MM.1S (cell line): ENCODE measurements at regions not wholly inside any gene's neighbourhood (a gene's known extent, or its start where the extent isn't known, plus 50 kb on each side); places are given as distances from the start of the nearest gene placed in this dataset.

ENCODE experiments used
- DNase-seq: peaks from one replicate; pipeline ENCODE4 v3.0.0-alpha.2; 2015
- H2AFZ ChIP-seq: fragments of 300-600 bp; sonication (generic); 2 replicates; pipeline ENCODE4 v1.6.0; 2016; ENCODE audit warnings: antibody characterized with exemption, low read length
- H3F3A ChIP-seq: fragments of 300-600 bp; sonication (generic); 2 replicates; pipeline ENCODE4 v1.6.1; 2016; ENCODE audit warnings: mild to moderate bottlenecking, antibody characterized with exemption, low read length, moderate library complexity, mixed read lengths; ENCODE audit not compliant: insufficient read depth
- H3K27ac ChIP-seq: fragments of 300-600 bp; sonication (generic); 2 replicates; pipeline ENCODE4 v1.5.1; 2016; ENCODE audit warnings: mild to moderate bottlenecking, low read length
- H3K27me3 ChIP-seq: fragments of 300-600 bp; sonication (generic); replicated peaks from 2 replicates; pipeline ENCODE4 v1.6.0; 2016; ENCODE audit warnings: low read length; ENCODE audit not compliant: insufficient read depth
- H3K36me3 ChIP-seq: fragments of 300-600 bp; sonication (generic); replicated peaks from 2 replicates; pipeline ENCODE4 v1.6.1; 2016; ENCODE audit warnings: mild to moderate bottlenecking, low read length, mixed read lengths; ENCODE audit not compliant: insufficient read depth
- H3K4me1 ChIP-seq: fragments of 300-600 bp; sonication (generic); 2 replicates; pipeline ENCODE4 v1.6.1; 2016; ENCODE audit warnings: low read length, mixed read lengths
- H3K4me2 ChIP-seq: fragments of 300-600 bp; sonication (generic); 2 replicates; pipeline ENCODE4 v1.6.0; 2016; ENCODE audit warnings: low read depth, low read length
- H3K4me3 ChIP-seq: fragments of 300-600 bp; sonication (generic); 2 replicates; pipeline ENCODE4 v1.5.1; 2016; ENCODE audit warnings: low read length, mixed read lengths
- H3K79me2 ChIP-seq: fragments of 300-600 bp; sonication (generic); 2 replicates; pipeline ENCODE4 v1.6.1; 2016; ENCODE audit warnings: mixed run types, low read length, mixed read lengths
- H3K9ac ChIP-seq: fragments of 300-600 bp; sonication (generic); 2 replicates; pipeline ENCODE4 v1.6.1; 2016; ENCODE audit warnings: low read length, mixed read lengths
- H3K9me2 ChIP-seq: fragments of 300-600 bp; sonication (generic); replicated peaks from 2 replicates; pipeline ENCODE4 v1.6.1; 2016; ENCODE audit warnings: mild to moderate bottlenecking, low read length, mixed read lengths; ENCODE audit not compliant: insufficient read depth
- H3K9me3 ChIP-seq: fragments of 300-600 bp; sonication (generic); replicated peaks from 2 replicates; pipeline ENCODE4 v1.6.1; 2016; ENCODE audit warnings: mild to moderate bottlenecking, low read length, mixed read lengths; ENCODE audit not compliant: insufficient read depth
- H4K20me1 ChIP-seq: fragments of 300-600 bp; sonication (generic); 2 replicates; pipeline ENCODE4 v1.6.1; 2016; ENCODE audit warnings: mild to moderate bottlenecking, low read length, moderate library complexity, mixed read lengths; ENCODE audit not compliant: insufficient read depth
- CTCF ChIP-seq: fragments of 300-600 bp; sonication (generic); IDR thresholded peaks from 2 replicates; pipeline ENCODE4 v1.5.1; 2016; ENCODE audit warnings: antibody characterized with exemption, low read length, mixed read lengths
- EZH2 ChIP-seq: fragments of 300-600 bp; sonication (generic); optimal IDR thresholded peaks from 2 replicates; pipeline ENCODE3; 2017; ENCODE audit warnings: low read depth, mild to moderate bottlenecking, antibody characterized with exemption, low read length, mixed read lengths
- EZH2phosphoT487 ChIP-seq: fragments of 300-600 bp; sonication (generic); IDR thresholded peaks from 2 replicates; pipeline ENCODE4 v1.6.1; 2018; ENCODE audit warnings: antibody characterized with exemption, low read length

- H3K4me3 ChIP-seq, result no peak overlapping the region
- no peaks in the 10 kb centered on the region for H3F3A ChIP-seq
- no peaks in the 10 kb centered on the region for H3K9me3 ChIP-seq
- H4K20me1 ChIP-seq, result no peaks in the 10 kb centered on the region
- no peak overlapping the region for H2AFZ ChIP-seq
- no peak overlapping the region for H3K9ac ChIP-seq
- H3K27ac ChIP-seq, result no peak overlapping the region
- no peaks in the 10 kb centered on the region for H3K4me1 ChIP-seq
- no peaks in the 10 kb centered on the region for H3K36me3 ChIP-seq
- no peaks in the 10 kb centered on the region for H3K27me3 ChIP-seq
- no peaks in the 10 kb centered on the region for H3K9me2 ChIP-seq
- no peak overlapping the region for H3K4me2 ChIP-seq
- DNase-seq, result no peak
- H3K79me2 ChIP-seq, result no peaks in the 10 kb centered on the region
- TF ChIP-seq EZH2phosphoT487 (no peak), EZH2 (no peak), CTCF (no peak)
These were observed 134.6 kb downstream of the BOD1 start for GRCh38 chr5:173481821-173482220.

GRCh38 chr5:173480896-173481295 lies 135.6 kb downstream of the BOD1 start:
- Histone ChIP-seq H3K9me2 (no peaks in the 10 kb centered on the region), H3K27me3 (no peaks in the 10 kb centered on the region), H3K79me2 (no peaks in the 10 kb centered on the region), H3K4me1 (peaks cover 8% of the 10 kb centered on the region; the same call in 1 of the 2 replicates), H3K9ac (no peak overlapping the region), H3K27ac (no peak overlapping the region), H3K36me3 (no peaks in the 10 kb centered on the region), H3K4me2 (no peak overlapping the region), H3F3A (0 out of 2 replicates have a peak, but pooled peaks cover 3% of the 10 kb centered on the region), H3K4me3 (no peak overlapping the region), H4K20me1 (no peaks in the 10 kb centered on the region), H2AFZ (no peak overlapping the region), H3K9me3 (no peaks in the 10 kb centered on the region)
- DNase-seq, result no peak
- TF ChIP-seq EZH2phosphoT487, result no peak
- TF ChIP-seq EZH2, result no peak
- TF ChIP-seq CTCF, result no peak

- Histone ChIP-seq H3K4me1 (peaks cover 8% of the 10 kb centered on the region; the same call in 1 of the 2 replicates), H3F3A (0 out of 2 replicates have a peak, but pooled peaks cover 3% of the 10 kb centered on the region), H3K79me2 (no peaks in the 10 kb centered on the region), H3K27ac (no peak overlapping the region), H4K20me1 (no peaks in the 10 kb centered on the region), H3K27me3 (no peaks in the 10 kb centered on the region), H3K4me3 (no peak overlapping the region), H3K9me2 (no peaks in the 10 kb centered on the region), H2AFZ (no peak overlapping the region), H3K9ac (no peak overlapping the region), H3K36me3 (no peaks in the 10 kb centered on the region), H3K9me3 (no peaks in the 10 kb centered on the region), H3K4me2 (no peak overlapping the region)
- TF ChIP-seq EZH2phosphoT487 (no peak), EZH2 (no peak)
- no peak for DNase-seq
These were observed 136.7 kb downstream of the BOD1 start for GRCh38 chr5:173479711-173480110.

- H3K79me2 ChIP-seq, result no peaks in the 10 kb centered on the region
- peaks cover 8% of the 10 kb centered on the region; the same call in 1 of the 2 replicates for H3K4me1 ChIP-seq
- TF ChIP-seq EZH2phosphoT487 (no peak), CTCF (no peak)
- no peak overlapping the region for H3K4me2 ChIP-seq
- no peaks in the 10 kb centered on the region for H3K27me3 ChIP-seq
- no peak overlapping the region for H2AFZ ChIP-seq
- H3K9me3 ChIP-seq, result no peaks in the 10 kb centered on the region
- H3F3A ChIP-seq, result 0 out of 2 replicates have a peak, but pooled peaks cover 3% of the 10 kb centered on the region
- no peaks in the 10 kb centered on the region for H3K36me3 ChIP-seq
- DNase-seq, result no peak
- no peak overlapping the region for H3K4me3 ChIP-seq
- H3K9me2 ChIP-seq, result no peaks in the 10 kb centered on the region
- H3K9ac ChIP-seq, result no peak overlapping the region
- no peaks in the 10 kb centered on the region for H4K20me1 ChIP-seq
- no peak overlapping the region for H3K27ac ChIP-seq
These were observed 139.0 kb downstream of the BOD1 start for GRCh38 chr5:173477345-173478040.
